Gastrocnemius medialis (tissue), 4 donors: ENCODE measurements at regions not wholly inside any gene's neighbourhood (a gene's known extent, or its start where the extent isn't known, plus 50 kb on each side); places are given as distances from the start of the nearest gene placed in this dataset.
"Not testable (repeated sequence)": the region's sequence is repeated elsewhere in the genome, so short reads cannot be mapped to it uniquely, and the experiment has no call there.

ENCODE experiments used
- ATAC-seq, 2 donors: fragments of 150-250 bp; one replicate each; pipeline ENCODE4 v1.9.1; 2016
- DNase-seq, 2 donors: peaks; one replicate each; pipeline ENCODE4 v3.0.0-alpha.2; 2019
- H3K27ac ChIP-seq, 4 donors: fragments of 200-600 bp; sonication (generic); 1 replicate in 1 of 4; 2 replicates in 3 of 4; pipeline ENCODE4 v1.5.1; 2016 to 2018; ENCODE audit warnings: mild to moderate bottlenecking in 2 of 4, moderate library complexity in 1 of 4
- H3K27me3 ChIP-seq, 3 donors: fragments of 200-600 bp; sonication (generic) in 2 of 3; 1 replicate in 1 of 3; 2 replicates in 2 of 3; pipeline versions ENCODE4 v1.5.1 to v1.6.0; 2016 to 2019; ENCODE audit warnings: mild to moderate bottlenecking in 1 of 3, moderate library complexity in 1 of 3
- H3K36me3 ChIP-seq, 2 donors: fragments of 200-600 bp; sonication (generic) in 1 of 2; one replicate each; pipeline ENCODE4 v1.5.1; 2017 to 2018
- H3K4me1 ChIP-seq, 2 donors: fragments of 200-600 bp; sonication (generic) in 1 of 2; one replicate each; pipeline ENCODE4 v1.5.1; 2016 to 2017; ENCODE audit warnings: mild to moderate bottlenecking in 2 of 2
- H3K4me3 ChIP-seq, 4 donors: fragments of 200-600 bp; sonication (generic) in 3 of 4; 1 replicate in 1 of 4; 2 replicates in 3 of 4; pipeline ENCODE4 v1.5.1; 2016 to 2019; ENCODE audit warnings: mild to moderate bottlenecking in 2 of 4
- H3K9me3 ChIP-seq, 3 donors: fragments of 200-600 bp; sonication (generic) in 2 of 3; 1 replicate in 1 of 3; 2 replicates in 2 of 3; pipeline ENCODE4 v1.5.1; 2016 to 2019
- CTCF ChIP-seq, 5 experiments: fragments of 450-650 bp in 3 of 5; fragments of 200-600 bp in 2 of 5; sonication (generic) in 2 of 5; IDR thresholded peaks in 4 of 5; conservative IDR thresholded peaks in 1 of 5; 1 replicate in 4 of 5; 2 replicates in 1 of 5; pipeline ENCODE4 v1.5.1; 2016 to 2019; ENCODE audit warnings: antibody characterized with exemption in 5 of 5, mild to moderate bottlenecking in 3 of 5, moderate library complexity in 3 of 5
- POLR2A ChIP-seq, 2 donors: fragments of 450-650 bp; IDR thresholded peaks; one replicate each; pipeline ENCODE4 v1.6.1; 2017; ENCODE audit warnings: antibody characterized with exemption in 2 of 2, mild to moderate bottlenecking in 2 of 2, moderate library complexity in 2 of 2
- in situ Hi-C, 4 donors: fragments of 200-750 bp; cut with MboI; loops; one replicate each; pipeline versions ENCODE4 v1.15.0 to v1.8.0; 2017; ENCODE audit warnings: low sequenced_read_pairs in 4 of 4
- intact Hi-C: fragments of 100-400 bp; cut with DNase I; formaldehyde crosslinking; loops from one replicate; pipeline ENCODE4 v1.15.1; 2023; ENCODE audit warnings: low total_unique reads

GRCh38 chr12:85466890-85467289, 186.9 kb downstream of the ALX1 start:
- H3K27ac ChIP-seq = no peak overlapping the region
- intact Hi-C loops (no loop called here), in situ Hi-C loops (loop anchor here in 1 of 4 donors (10.0 kb wide), 1 partner anchor 408 kb away; the partner anchor contains the start of gene NTS)
- no peaks in the 10 kb centered on the region for H3K4me1 ChIP-seq
- TF ChIP-seq POLR2A (IDR thresholded peaks at IDR 0.05) (no peak), CTCF (IDR thresholded peaks at IDR 0.05 in 4 of 5, conservative IDR thresholded peaks at IDR 0.05 in 1 of 5) (no peak)
- DNase-seq (no peak), ATAC-seq (no peak)
- no peaks in the 10 kb centered on the region for H3K27me3 ChIP-seq
- H3K36me3 ChIP-seq = no peaks in the 10 kb centered on the region
- H3K4me3 ChIP-seq = no peak overlapping the region
- no peaks in the 10 kb centered on the region for H3K9me3 ChIP-seq

- TF ChIP-seq CTCF (IDR thresholded peaks at IDR 0.05 in 4 of 5, conservative IDR thresholded peaks at IDR 0.05 in 1 of 5) = peak; percentile 26 to 65 (median 44)
- no peak for TF ChIP-seq POLR2A (IDR thresholded peaks at IDR 0.05)
- Histone ChIP-seq H3K27ac (no peak overlapping the region), H3K27me3 (no peaks in the 10 kb centered on the region), H3K36me3 (no peaks in the 10 kb centered on the region), H3K9me3 (no peaks in the 10 kb centered on the region), H3K4me3 (peak overlapping the region; percentile 35 to 60 (median 49)), H3K4me1 (no peaks in the 10 kb centered on the region)
- intact Hi-C loops = loop anchor here (2.0 kb wide), 1 partner anchor 404 kb away; no protein-coding TSS in a partner anchor
- ATAC-seq = peak in 1 of 2 donors; percentile 49
- in situ Hi-C loops = loop anchor here in 1 of 4 donors (10.0 kb wide), 1 partner anchor 406 kb away; the partner anchor contains the start of gene NTS
- peak in 1 of 2 donors; percentile 9 for DNase-seq
These were observed 188.5 kb downstream of the ALX1 start for GRCh38 chr12:85468356-85469157.

- not testable (repeated sequence) for H3K27ac ChIP-seq, DNase-seq, H3K27me3 ChIP-seq, ATAC-seq, H3K36me3 ChIP-seq, H3K4me1 ChIP-seq, H3K9me3 ChIP-seq
- in situ Hi-C loops (loop anchor here in 1 of 4 donors (10.0 kb wide), 1 partner anchor 405 kb away; the partner anchor contains the start of gene NTS), intact Hi-C loops (loop anchor here (2.0 kb wide), 1 partner anchor 403 kb away; no protein-coding TSS in a partner anchor)
- H3K4me3 ChIP-seq = peak overlapping the region; percentile 35 to 60 (median 49)
These were observed 189.4 kb downstream of the ALX1 start for GRCh38 chr12:85469158-85470086.

- in situ Hi-C loops = loop anchor here in 3 of 4 donors (5.0 to 25.0 kb wide), 2 partner anchors 387 to 392 kb away; partner anchors contain the start of gene NTS (in 2 of the 3)
These were observed 195.3 kb downstream of the ALX1 start for GRCh38 chr12:85475277-85475676.

GRCh38 chr12:85476756-85477155, 196.7 kb downstream of the ALX1 start:
- Histone ChIP-seq H3K4me3 (no peak overlapping the region), H3K4me1 (no peaks in the 10 kb centered on the region), H3K9me3 (no peaks in the 10 kb centered on the region), H3K36me3 (no peaks in the 10 kb centered on the region), H3K27me3 (no peaks in the 10 kb centered on the region), H3K27ac (no peak overlapping the region)
- intact Hi-C loops = no loop called here
- TF ChIP-seq CTCF (IDR thresholded peaks at IDR 0.05 in 4 of 5, conservative IDR thresholded peaks at IDR 0.05 in 1 of 5) = no peak
- no peak for TF ChIP-seq POLR2A (IDR thresholded peaks at IDR 0.05)
- in situ Hi-C loops = loop anchor here in 3 of 4 donors (5.0 to 25.0 kb wide), 2 partner anchors 386 to 391 kb away; partner anchors contain the start of gene NTS (in 2 of the 3)
- ATAC-seq (no peak), DNase-seq (no peak)

More at GRCh38 chr12:85475277-85475676, 195.3 kb downstream of the ALX1 start:
- DNase-seq, intact Hi-C loops, H3K36me3 ChIP-seq, H3K4me1 ChIP-seq, H3K27me3 ChIP-seq, ATAC-seq, H3K9me3 ChIP-seq, H3K27ac ChIP-seq, H3K4me3 ChIP-seq: not testable (repeated sequence)
